ENCODE measurements at regions not wholly inside any gene's neighbourhood (a gene's known extent, or its start where the extent isn't known, plus 50 kb on each side); places are given as distances from the start of the nearest gene placed in this dataset.

DNA sequence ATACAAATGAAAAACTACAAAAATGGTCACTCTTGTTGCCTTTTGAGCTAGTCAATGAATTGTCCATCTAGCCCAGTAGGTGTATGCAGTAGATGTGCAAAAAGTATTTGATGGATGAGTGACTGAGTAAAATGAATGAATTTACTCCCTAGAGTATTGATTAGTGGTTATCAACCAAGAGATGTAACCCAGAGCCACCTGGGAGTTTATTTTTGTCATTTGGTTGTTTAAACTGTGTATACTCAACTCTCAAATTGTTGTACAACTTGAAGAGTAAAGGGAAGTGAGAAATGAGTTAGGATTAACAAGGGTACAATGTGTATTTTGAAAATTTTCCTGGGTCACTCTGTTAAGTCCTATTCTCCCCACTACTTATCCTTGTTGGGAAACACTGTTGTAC lies 124.1 kb upstream of the TMCO5A start:
- Histone ChIP-seq H3K4me1 (replicated peaks) (no peaks in the 10 kb centered on the region), H3K27ac (no peak overlapping the region), H3K36me3 (no peaks in the 10 kb centered on the region), H3K9me3 (no peaks in the 10 kb centered on the region), H3K4me3 (no peak overlapping the region), H3K27me3 (replicated peaks; ENCODE audit: insufficient read depth) (no peaks in the 10 kb centered on the region)
- intact Hi-C loops (cut with DNase I): no loop called here
- TF ChIP-seq, protein P1, sequence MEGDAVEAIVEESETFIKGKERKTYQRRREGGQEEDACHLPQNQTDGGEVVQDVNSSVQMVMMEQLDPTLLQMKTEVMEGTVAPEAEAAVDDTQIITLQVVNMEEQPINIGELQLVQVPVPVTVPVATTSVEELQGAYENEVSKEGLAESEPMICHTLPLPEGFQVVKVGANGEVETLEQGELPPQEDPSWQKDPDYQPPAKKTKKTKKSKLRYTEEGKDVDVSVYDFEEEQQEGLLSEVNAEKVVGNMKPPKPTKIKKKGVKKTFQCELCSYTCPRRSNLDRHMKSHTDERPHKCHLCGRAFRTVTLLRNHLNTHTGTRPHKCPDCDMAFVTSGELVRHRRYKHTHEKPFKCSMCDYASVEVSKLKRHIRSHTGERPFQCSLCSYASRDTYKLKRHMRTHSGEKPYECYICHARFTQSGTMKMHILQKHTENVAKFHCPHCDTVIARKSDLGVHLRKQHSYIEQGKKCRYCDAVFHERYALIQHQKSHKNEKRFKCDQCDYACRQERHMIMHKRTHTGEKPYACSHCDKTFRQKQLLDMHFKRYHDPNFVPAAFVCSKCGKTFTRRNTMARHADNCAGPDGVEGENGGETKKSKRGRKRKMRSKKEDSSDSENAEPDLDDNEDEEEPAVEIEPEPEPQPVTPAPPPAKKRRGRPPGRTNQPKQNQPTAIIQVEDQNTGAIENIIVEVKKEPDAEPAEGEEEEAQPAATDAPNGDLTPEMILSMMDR (IDR thresholded peaks at IDR 0.05): no peak
- no peak for TF ChIP-seq POLR2AphosphoS5 (IDR thresholded peaks at IDR 0.05)
- no peak for TF ChIP-seq POLR2A (IDR thresholded peaks at IDR 0.05)
- DNase-seq (ENCODE audit: low spot score): no peak

DNA sequence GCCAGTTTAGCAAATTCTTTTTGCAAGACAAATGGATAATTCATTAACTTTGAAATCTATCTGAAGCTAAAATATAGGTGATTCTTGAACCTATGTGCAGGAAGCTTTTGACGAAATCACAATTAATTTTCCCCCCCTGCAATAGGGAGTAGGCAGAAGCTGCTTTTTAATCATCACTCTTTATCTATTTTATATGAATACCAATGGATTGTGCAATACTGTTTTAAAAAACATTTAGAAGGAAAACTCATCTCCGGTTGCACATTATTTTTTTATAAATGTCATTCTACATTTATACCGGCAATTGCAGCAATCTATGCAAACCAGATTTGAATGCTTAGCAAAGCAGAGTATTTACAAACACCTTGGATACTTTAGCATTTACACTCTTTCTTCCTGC lies 121.1 kb upstream of the TMCO5A start:
- Histone ChIP-seq H3K4me3 (no peak overlapping the region), H3K27ac (no peak overlapping the region), H3K9me3 (no peaks in the 10 kb centered on the region), H3K27me3 (replicated peaks; ENCODE audit: insufficient read depth) (no peaks in the 10 kb centered on the region), H3K4me1 (replicated peaks) (no peaks in the 10 kb centered on the region), H3K36me3 (no peaks in the 10 kb centered on the region)
- intact Hi-C loops (cut with DNase I): no loop called here
- TF ChIP-seq, protein P1 (IDR thresholded peaks at IDR 0.05): no peak
- TF ChIP-seq POLR2A (IDR thresholded peaks at IDR 0.05) (no peak), POLR2AphosphoS5 (IDR thresholded peaks at IDR 0.05) (no peak)
- WGBS: 69% methylated on average over 3 of the region's 3 CpGs
- DNase-seq (ENCODE audit: low spot score): no peak

DNA sequence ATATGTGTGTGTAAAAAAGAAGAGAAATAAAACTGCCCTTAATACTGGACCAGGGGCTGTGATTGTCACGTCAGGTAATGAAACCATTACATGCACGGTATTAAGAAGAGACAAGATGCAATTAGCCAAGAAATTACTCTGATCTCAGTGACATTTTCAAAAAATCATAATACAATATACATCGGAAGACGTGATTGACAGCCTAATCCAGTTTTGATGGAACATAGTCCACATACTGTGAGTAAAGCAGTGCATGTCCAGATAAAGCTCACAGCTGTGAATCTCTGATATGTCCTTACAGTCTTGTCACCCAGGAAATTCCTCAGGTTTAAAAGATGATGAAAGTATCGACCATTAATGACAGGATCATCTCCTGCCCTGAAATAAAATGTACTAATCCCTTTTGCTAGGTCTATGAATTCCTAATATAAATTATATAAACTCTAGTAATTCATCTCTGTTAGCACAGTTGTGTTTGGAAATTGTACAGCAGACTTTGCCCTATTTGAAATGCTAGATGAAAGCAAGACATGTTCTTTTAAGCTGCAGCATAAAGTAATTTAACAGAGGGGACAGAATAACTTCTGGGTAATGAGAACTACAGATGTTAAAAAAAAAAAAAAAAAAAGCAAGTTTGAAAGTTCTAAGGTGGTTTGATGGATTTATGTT lies 119.5 kb upstream of the TMCO5A start:
- Histone ChIP-seq H3K4me3 (no peak overlapping the region), H3K4me1 (replicated peaks) (no peaks in the 10 kb centered on the region), H3K9me3 (no peaks in the 10 kb centered on the region), H3K36me3 (no peaks in the 10 kb centered on the region), H3K27ac (no peak overlapping the region), H3K27me3 (replicated peaks; ENCODE audit: insufficient read depth) (no peaks in the 10 kb centered on the region)
- WGBS: 79% methylated on average over 5 of the region's 5 CpGs
- no peak for TF ChIP-seq POLR2AphosphoS5 (IDR thresholded peaks at IDR 0.05)
- TF ChIP-seq, protein P1 (IDR thresholded peaks at IDR 0.05): no peak
- no peak for TF ChIP-seq POLR2A (IDR thresholded peaks at IDR 0.05)
- intact Hi-C loops (cut with DNase I): no loop called here
- DNase-seq (ENCODE audit: low spot score): no peak

DNA sequence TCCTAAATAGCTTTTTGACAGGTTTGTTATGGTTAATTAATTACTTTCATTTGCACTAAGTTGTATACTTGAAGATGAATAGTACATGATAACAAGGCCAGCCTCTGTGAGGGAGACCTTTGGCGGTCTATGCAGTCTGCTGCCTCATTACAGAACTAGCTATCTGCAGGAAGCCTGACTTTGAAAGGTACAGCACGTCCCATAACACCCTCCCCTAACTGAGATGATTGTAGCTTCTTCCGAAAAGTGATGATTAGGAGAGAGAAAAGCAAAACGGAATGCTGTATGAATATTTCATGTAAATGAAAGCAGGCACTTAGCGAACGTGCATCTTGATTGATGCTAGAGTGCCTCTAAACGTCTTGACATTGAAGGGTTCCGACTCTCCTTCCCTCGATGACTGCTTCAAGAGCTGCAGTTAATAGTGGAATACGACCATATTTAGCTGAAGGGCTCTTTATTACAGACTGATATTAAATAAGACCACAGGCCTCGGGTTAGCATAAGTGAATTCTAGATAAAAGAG lies 116.2 kb upstream of the TMCO5A start:
- intact Hi-C loops (cut with DNase I): no loop called here
- WGBS: 73% methylated on average over 11 of the region's 11 CpGs
- H3K4me1 ChIP-seq (replicated peaks): no peaks in the 10 kb centered on the region
- no peaks in the 10 kb centered on the region for H3K9me3 ChIP-seq
- no peak overlapping the region for H3K27ac ChIP-seq
- no peak overlapping the region for H3K4me3 ChIP-seq
- no peaks in the 10 kb centered on the region for H3K36me3 ChIP-seq
- H3K27me3 ChIP-seq (replicated peaks; ENCODE audit: insufficient read depth): no peaks in the 10 kb centered on the region
- no peak for DNase-seq (ENCODE audit: low spot score)
- TF ChIP-seq, protein P1 (IDR thresholded peaks at IDR 0.05): no peak
- TF ChIP-seq POLR2A (IDR thresholded peaks at IDR 0.05) (no peak), POLR2AphosphoS5 (IDR thresholded peaks at IDR 0.05) (no peak)

DNA sequence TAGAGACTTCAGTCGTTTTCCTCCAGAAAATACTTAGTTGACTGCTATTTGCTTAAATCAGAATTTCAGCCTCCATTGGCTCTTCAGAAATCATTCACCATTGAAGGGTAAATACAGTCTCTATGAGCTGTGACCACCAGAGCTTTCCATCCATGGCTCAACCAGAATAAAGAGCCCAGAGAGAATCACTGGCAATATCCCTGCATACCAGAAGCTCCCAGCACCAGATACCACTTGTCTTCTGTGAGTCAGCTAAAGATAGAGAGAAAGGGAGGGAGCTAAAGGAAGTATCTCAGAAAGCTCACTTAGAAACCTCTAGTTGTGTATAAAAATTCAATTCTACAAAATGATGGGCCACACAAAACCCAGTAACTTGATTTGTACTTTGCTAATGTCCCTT lies 115.2 kb upstream of the TMCO5A start:
- whole genome bisulfite sequencing: 85% methylated on average over 1 of the region's 1 CpG
- Histone ChIP-seq H3K27me3 (replicated peaks; ENCODE audit: insufficient read depth) (no peaks in the 10 kb centered on the region), H3K9me3 (no peaks in the 10 kb centered on the region), H3K36me3 (no peaks in the 10 kb centered on the region), H3K4me3 (no peak overlapping the region), H3K27ac (no peak overlapping the region), H3K4me1 (replicated peaks) (no peaks in the 10 kb centered on the region)
- TF ChIP-seq, protein P1 (IDR thresholded peaks at IDR 0.05): no peak
- no peak for TF ChIP-seq POLR2AphosphoS5 (IDR thresholded peaks at IDR 0.05)
- no peak for TF ChIP-seq POLR2A (IDR thresholded peaks at IDR 0.05)
- no peak for DNase-seq (ENCODE audit: low spot score)
- intact Hi-C loops (cut with DNase I): no loop called here

Data from prostate gland (tissue), 2 donors.